ENCODE measurements at regions not wholly inside any gene's neighbourhood (a gene's known extent, or its start where the extent isn't known, plus 50 kb on each side); places are given as distances from the start of the nearest gene placed in this dataset.

DNA sequence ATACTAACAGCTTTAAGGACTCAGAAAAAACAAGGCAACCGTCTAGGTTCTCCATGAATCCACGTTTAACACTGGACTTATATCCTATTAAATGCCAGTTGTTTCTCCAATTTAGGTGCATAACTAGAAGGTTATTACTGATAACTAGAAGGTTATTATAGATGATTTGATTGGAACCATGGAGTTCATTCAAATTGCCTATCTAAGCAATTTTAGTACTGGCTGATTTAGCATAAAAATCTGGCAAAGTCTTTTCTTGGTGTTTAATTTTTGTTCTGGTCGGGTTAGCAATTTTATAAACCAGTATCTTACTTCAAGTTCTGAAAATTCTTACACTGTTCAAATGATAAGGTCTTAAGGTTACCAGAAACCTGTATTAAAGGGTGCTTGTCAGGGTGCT lies 672.8 kb upstream of the GNPDA2 start:
- Histone ChIP-seq H2AFZ (replicated peaks; ENCODE audit: low read length, poor library complexity) (no peak overlapping the region), H4K91ac (ENCODE audit: insufficient read depth, low read depth, low read length) (no peak overlapping the region), H3K56ac (ENCODE audit: extremely low read depth, insufficient read depth, low read length) (no peak overlapping the region), H2AK5ac (ENCODE audit: low read depth, low read length) (no peak overlapping the region), H2BK20ac (ENCODE audit: low read depth, low read length) (no peak overlapping the region), H4K20me1 (ENCODE audit: insufficient read depth, low read length) (no peaks in the 10 kb centered on the region), H3K9me3 (ENCODE audit: control insufficient read depth, insufficient read depth, low read length) (peaks cover 5% of the 10 kb centered on the region; the same call in 1 of the 2 replicates), H2AK9ac (replicated peaks; ENCODE audit: low read depth, low read length, poor library complexity) (no peak overlapping the region), H3K79me1 (ENCODE audit: low read depth in 1 of 2, low read length in 2 of 2) (no peaks in the 10 kb centered on the region), H2BK15ac (ENCODE audit: low read depth, low read length) (no peak overlapping the region), H4K8ac (ENCODE audit: low read depth in 2 of 2, low read length in 2 of 2) (no peak overlapping the region), H3K27ac (ENCODE audit: insufficient read depth, low read length) (no peak overlapping the region), H2BK5ac (ENCODE audit: low read depth, low read length, poor library complexity, severe bottlenecking) (no peak overlapping the region), H3K9me1 (ENCODE audit: insufficient read depth, low read length) (no peaks in the 10 kb centered on the region), H2BK120ac (ENCODE audit: low read depth, low read length) (no peak overlapping the region), H3K9ac (ENCODE audit: low read depth, low read length) (no peak overlapping the region), H3K36me3 (ENCODE audit: control insufficient read depth, insufficient read depth, low read length) (no peaks in the 10 kb centered on the region), H3K23ac (ENCODE audit: low read depth, low read length) (no peak overlapping the region), H4K5ac (ENCODE audit: low read depth, low read length) (no peak overlapping the region), H3K4me1 (ENCODE audit: control insufficient read depth, insufficient read depth, low read length) (no peaks in the 10 kb centered on the region), H3K4me3 (ENCODE audit: insufficient read depth, low read depth, low read length) (no peak overlapping the region), H3K18ac (ENCODE audit: low read depth, low read length) (no peak overlapping the region), H3K4ac (ENCODE audit: low read depth, low read length) (no peak overlapping the region), H3K27me3 (ENCODE audit: control insufficient read depth, insufficient read depth, low read length) (no peaks in the 10 kb centered on the region), H3K4me2 (ENCODE audit: low read depth, low read length) (no peak overlapping the region), H3K14ac (replicated peaks; ENCODE audit: low read depth, low read length) (no peak overlapping the region)
- intact Hi-C loops (cut with micrococcal nuclease) (no loop called here), in situ Hi-C loops (cut with MboI; ENCODE audit: low sequenced_read_pairs) (no loop called here), dilution Hi-C loops (cut with HindIII; ENCODE audit: low sequenced_read_pairs, unreplicated experiment) (no loop called here)
- ATAC-seq (ENCODE audit: low read depth) (no peak), DNase-seq (no peak)
- CTCF ChIA-PET = no interaction called here
- TF ChIP-seq MAFK (IDR thresholded peaks at IDR 0.05; ENCODE audit: low read depth, low read length) = peak; percentile 83
- no peak for TF ChIP-seq RFX5 (IDR thresholded peaks at IDR 0.05; ENCODE audit: low read depth, low read length)
- POLR2A ChIA-PET (ENCODE audit: unreplicated experiment) = no interaction called here
- no TSS peak for BruUV-seq (replicated peaks)
- no CpG with 5 or more reads among the region's 3 CpGs for WGBS, 2 experiments (ENCODE audit: extremely low coverage in 2 of 2, insufficient read length in 1 of 2)

All from IMR-90 (cell line).